Nephron progenitor cell (in vitro differentiated cells): ENCODE measurements at regions not wholly inside any gene's neighbourhood (a gene's known extent, or its start where the extent isn't known, plus 50 kb on each side); places are given as distances from the start of the nearest gene placed in this dataset.

Experiments used
- DNase-seq: peaks from one replicate; pipeline ENCODE4 v3.0.0; 2021
- H3K27ac Mint-ChIP-seq: 2 replicates; pipeline ENCODE4 v1.8.0; 2021; ENCODE audit warnings: mild to moderate bottlenecking, moderate library complexity, mixed read lengths
- H3K27me3 Mint-ChIP-seq: 2 replicates; pipeline ENCODE4 v1.8.0; 2021; ENCODE audit warnings: mild to moderate bottlenecking, low read depth, mixed read lengths; ENCODE audit not compliant: poor library complexity
- H3K36me3 Mint-ChIP-seq: 2 replicates; pipeline ENCODE4 v1.8.0; 2021; ENCODE audit warnings: low read depth, mixed read lengths
- H3K4me1 Mint-ChIP-seq: 2 replicates; pipeline ENCODE4 v1.8.0; 2021; ENCODE audit warnings: mixed read lengths
- H3K4me3 Mint-ChIP-seq: 2 replicates; pipeline ENCODE4 v1.8.0; 2021; ENCODE audit warnings: mild to moderate bottlenecking, moderate library complexity, mixed read lengths
- H3K9me3 Mint-ChIP-seq: 2 replicates; pipeline ENCODE4 v1.8.0; 2021; ENCODE audit warnings: mild to moderate bottlenecking, moderate library complexity, mixed read lengths
- TF ChIP-seq, protein P1 (sequence below): fragments of 200-600 bp; sonication (generic); IDR thresholded peaks from 2 replicates; pipeline ENCODE4 v1.5.0; 2021; ENCODE audit warnings: antibody characterized with exemption

DNA sequence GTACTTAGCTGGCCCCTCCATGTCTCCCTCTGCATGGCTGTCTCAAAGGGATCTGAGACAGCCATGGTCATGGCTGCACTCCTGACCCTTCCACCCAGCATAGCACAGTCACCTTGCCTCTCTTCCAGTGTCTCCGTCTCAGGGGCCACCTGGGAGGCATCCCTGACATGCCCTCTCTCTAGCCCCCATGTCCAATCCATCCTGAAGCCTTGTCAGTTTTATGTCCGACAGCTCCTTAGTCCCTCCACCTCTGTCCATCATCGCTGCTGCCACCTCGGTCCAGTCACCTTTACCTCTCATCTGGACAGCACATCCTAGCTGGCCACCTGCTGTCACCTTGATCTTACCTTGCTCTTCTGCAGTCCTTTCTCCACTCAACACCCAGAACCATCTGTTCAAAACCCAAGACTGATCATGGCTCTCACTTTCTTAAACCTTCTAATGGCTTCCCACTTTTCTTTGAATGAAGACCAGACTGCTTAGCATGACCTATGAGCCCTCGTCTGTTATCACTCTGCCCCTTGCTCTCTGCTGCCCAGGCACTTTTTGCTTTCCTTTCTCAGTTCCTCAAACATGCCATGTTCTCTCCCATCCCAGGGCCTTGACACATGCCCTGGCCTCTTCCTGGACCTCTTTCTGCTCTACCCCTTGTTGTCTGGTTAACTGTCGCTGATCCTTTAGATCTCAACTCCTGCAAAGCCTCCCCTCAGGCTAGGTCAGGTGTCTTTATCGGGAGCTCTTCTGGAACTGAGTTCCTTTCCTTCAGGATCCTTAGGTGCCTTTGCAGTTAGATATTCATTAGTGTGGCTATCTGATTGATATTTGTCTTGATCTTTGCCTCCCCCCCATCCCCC lies 181.8 kb upstream of the PITX1 start:
- Mint-ChIP-seq H3K27me3 (peaks cover 14% of the 10 kb centered on the region), H3K4me3 (no peak overlapping the region), H3K9me3 (no peaks in the 10 kb centered on the region), H3K4me1 (peaks cover 14% of the 10 kb centered on the region), H3K36me3 (no peaks in the 10 kb centered on the region), H3K27ac (peak overlapping the region; percentile 2)
- no peak for DNase-seq
- TF ChIP-seq, protein P1, sequence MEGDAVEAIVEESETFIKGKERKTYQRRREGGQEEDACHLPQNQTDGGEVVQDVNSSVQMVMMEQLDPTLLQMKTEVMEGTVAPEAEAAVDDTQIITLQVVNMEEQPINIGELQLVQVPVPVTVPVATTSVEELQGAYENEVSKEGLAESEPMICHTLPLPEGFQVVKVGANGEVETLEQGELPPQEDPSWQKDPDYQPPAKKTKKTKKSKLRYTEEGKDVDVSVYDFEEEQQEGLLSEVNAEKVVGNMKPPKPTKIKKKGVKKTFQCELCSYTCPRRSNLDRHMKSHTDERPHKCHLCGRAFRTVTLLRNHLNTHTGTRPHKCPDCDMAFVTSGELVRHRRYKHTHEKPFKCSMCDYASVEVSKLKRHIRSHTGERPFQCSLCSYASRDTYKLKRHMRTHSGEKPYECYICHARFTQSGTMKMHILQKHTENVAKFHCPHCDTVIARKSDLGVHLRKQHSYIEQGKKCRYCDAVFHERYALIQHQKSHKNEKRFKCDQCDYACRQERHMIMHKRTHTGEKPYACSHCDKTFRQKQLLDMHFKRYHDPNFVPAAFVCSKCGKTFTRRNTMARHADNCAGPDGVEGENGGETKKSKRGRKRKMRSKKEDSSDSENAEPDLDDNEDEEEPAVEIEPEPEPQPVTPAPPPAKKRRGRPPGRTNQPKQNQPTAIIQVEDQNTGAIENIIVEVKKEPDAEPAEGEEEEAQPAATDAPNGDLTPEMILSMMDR, result no peak

DNA sequence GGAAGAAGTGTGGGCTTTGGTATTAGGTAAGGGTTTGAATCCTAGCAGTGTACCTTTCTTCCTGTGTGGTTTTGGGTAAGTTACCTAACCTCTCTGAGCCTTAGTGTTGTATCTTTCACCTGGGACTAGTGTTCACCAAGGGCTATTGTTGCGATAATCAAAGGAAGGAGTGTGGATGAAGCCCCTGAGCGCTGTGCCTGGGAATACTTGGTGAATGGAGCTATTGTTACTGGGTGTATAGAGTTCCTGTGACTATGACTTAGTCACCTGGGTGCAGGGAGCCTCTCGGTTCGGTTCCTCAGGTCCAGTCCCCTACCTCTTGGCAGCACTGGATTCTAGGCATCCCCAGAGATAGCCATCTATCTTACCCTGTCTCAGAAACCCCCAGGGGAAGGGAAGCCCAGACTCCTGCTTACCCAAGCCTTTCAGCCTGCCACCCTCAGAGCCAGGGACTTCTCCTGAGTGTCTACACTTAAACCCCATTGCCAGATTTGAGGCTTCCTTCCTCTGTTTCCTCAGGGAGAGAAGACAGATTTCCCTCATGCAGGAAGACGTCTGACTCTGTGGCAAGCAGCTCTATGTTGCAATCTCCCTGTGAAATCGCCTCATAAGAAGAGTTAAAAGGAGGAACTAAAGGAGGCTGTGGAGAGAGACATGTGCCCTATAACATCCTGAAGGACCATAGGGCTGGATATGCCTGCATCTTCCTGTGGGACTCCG lies 181.0 kb upstream of the PITX1 start:
- Mint-ChIP-seq H3K4me3 (no peak overlapping the region), H3K27me3 (peaks cover 14% of the 10 kb centered on the region), H3K27ac (no peak overlapping the region), H3K4me1 (peaks cover 14% of the 10 kb centered on the region), H3K9me3 (no peaks in the 10 kb centered on the region), H3K36me3 (no peaks in the 10 kb centered on the region)
- TF ChIP-seq, protein P1, result no peak
- DNase-seq, result no peak

DNA sequence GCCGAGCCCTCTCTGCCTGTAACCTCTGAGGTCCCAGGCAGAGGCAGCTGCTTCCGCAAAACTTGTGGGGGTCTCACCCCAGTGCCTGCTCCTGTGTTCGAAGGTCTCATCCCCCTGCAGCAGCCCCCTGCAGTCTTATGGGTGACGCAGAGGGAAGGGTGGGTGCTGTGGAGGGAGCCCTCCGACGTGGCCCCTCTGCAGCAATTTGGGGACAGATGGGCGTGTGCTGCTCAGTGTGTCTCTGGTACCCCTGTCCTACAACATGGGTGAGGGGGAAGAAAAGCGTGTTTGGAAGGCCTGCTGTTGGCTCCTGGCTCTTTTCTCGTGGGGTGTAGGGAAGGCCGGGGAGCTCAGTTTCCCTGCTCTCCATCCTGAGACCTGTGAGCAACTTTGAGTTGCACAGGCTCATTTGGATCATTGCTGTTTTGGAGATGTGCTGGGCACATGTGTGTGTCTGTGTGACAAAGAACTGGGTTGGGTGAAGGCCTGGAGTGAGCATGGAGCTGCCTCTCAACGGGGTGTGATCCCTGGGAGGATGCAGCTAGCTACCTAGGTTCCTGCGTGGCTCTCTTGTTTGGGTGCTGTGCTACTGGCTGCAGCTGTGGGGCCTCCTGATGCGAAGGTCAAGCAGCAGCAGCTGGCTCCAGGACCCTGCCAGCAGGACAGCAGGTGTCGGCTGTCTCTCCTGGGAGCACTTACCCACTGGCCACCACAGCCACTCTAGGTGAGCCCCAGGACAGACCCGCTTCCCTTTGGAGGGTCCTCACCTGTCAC lies 179.6 kb upstream of the PITX1 start:
- H3K36me3 Mint-ChIP-seq, result no peaks in the 10 kb centered on the region
- no peak for DNase-seq
- TF ChIP-seq, protein P1, result no peak
- no peaks in the 10 kb centered on the region for H3K9me3 Mint-ChIP-seq
- peaks cover 17% of the 10 kb centered on the region for H3K27me3 Mint-ChIP-seq
- H3K27ac Mint-ChIP-seq, result no peak overlapping the region
- peaks cover 24% of the 10 kb centered on the region for H3K4me1 Mint-ChIP-seq
- H3K4me3 Mint-ChIP-seq, result no peak overlapping the region

DNA sequence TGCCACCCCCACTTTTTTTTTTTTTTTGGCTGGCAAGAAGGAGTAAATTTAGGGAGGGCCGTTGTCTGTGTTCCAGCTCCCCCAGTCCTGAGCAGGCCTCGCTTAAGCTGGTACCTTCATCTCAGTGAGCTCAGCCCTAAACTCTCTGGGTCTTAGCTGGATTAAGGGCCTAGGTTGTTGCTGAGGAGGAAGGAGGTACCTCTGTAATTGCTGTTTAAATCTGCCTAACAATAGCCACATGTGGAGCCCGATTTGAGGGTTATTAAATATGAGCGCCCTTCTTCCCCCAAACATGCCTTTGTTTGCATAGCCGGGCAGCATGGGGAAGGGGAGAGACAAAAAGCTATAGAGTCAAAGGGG lies 179.0 kb upstream of the PITX1 start:
- Mint-ChIP-seq H3K27me3 (peaks cover 20% of the 10 kb centered on the region), H3K4me3 (no peak overlapping the region), H3K4me1 (peaks cover 28% of the 10 kb centered on the region), H3K27ac (no peak overlapping the region), H3K9me3 (no peaks in the 10 kb centered on the region), H3K36me3 (no peaks in the 10 kb centered on the region)
- TF ChIP-seq, protein P1, result no peak
- no peak for DNase-seq

DNA sequence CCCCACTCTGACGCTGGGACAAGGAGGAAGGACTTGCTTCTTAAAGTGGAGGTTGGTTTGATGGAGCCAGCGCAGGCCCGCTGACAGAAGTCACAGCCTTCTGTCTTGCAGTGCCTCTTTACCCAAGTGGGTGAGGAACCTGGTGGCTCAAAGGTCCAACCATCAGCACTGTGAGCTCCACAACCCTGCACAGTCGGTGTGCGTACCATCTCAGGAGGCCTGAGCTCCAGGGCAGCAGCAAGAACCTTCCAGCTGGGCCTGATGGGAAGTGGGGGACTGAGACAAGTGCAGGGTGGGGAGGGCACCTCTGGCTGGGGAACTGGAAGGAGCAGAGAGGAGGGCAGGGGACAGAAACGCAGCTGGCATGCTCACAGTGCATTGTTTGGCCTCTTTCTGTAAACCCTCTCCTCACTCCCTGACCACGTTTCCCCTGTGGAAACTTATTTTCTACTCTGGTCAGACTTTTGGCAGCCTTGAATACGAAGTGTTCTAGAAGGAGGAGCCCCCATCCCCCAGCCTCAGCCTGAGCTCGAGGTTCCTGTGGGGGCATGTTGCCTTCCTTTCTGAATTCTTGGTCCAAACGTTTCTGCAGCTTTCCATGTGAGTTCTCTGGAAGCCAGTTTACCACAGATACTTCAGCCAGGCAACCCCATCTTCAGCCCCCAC lies 178.5 kb upstream of the PITX1 start:
- DNase-seq, result no peak
- Mint-ChIP-seq H3K4me1 (peaks cover 28% of the 10 kb centered on the region), H3K27ac (no peak overlapping the region), H3K27me3 (peaks cover 20% of the 10 kb centered on the region), H3K9me3 (no peaks in the 10 kb centered on the region), H3K36me3 (no peaks in the 10 kb centered on the region), H3K4me3 (no peak overlapping the region)
- TF ChIP-seq, protein P1, result no peak
